Naive B cell (primary cell): ENCODE measurements at regions not wholly inside any gene's neighbourhood (a gene's known extent, or its start where the extent isn't known, plus 50 kb on each side); places are given as distances from the start of the nearest gene placed in this dataset.

Experiments used
- ATAC-seq, 2 donors: fragments of 150-1000 bp; cut with Tn5 transposase; 2 replicates each; pipeline ENCODE4 v1.10.0; 2021; ENCODE audit warnings: low read depth in 2 of 2, mild to moderate bottlenecking in 2 of 2, moderate library complexity in 2 of 2
- DNase-seq: peaks from one replicate; pipeline ENCODE4 v3.0.0; 2022
- H3K27ac Mint-ChIP-seq, 6 donors: one replicate each; pipeline ENCODE4 v1.8.0; 2020 to 2022; ENCODE audit warnings: mild to moderate bottlenecking in 6 of 6, mixed read lengths in 6 of 6, moderate library complexity in 5 of 6, inconsistent platforms in 2 of 6
- H3K27me3 Mint-ChIP-seq, 3 donors: one replicate each; pipeline ENCODE4 v1.8.0; 2021 to 2022; ENCODE audit warnings: mixed read lengths in 3 of 3, mild to moderate bottlenecking in 1 of 3
- H3K36me3 Mint-ChIP-seq, 2 donors: one replicate each; pipeline ENCODE4 v1.8.0; 2020 to 2022; ENCODE audit warnings: mixed read lengths in 2 of 2, inconsistent platforms in 1 of 2, mild to moderate bottlenecking in 1 of 2
- H3K4me1 Mint-ChIP-seq, 3 donors: one replicate each; pipeline ENCODE4 v1.8.0; 2020 to 2022; ENCODE audit warnings: mixed read lengths in 3 of 3, inconsistent platforms in 1 of 3, mild to moderate bottlenecking in 1 of 3, moderate library complexity in 1 of 3
- H3K4me3 Mint-ChIP-seq, 8 donors: one replicate each; pipeline ENCODE4 v1.8.0; 2020 to 2022; ENCODE audit warnings: mild to moderate bottlenecking in 8 of 8, mixed read lengths in 8 of 8, moderate library complexity in 8 of 8, inconsistent platforms in 2 of 8
- H3K9me3 Mint-ChIP-seq, 7 donors: one replicate each; pipeline ENCODE4 v1.8.0; 2020 to 2022; ENCODE audit warnings: mixed read lengths in 7 of 7, mild to moderate bottlenecking in 5 of 7, inconsistent platforms in 2 of 7, moderate library complexity in 1 of 7

- DNase-seq, result no peak
- Mint-ChIP-seq H3K9me3 (peaks cover 0 to 11% (median 3%) of the 10 kb centered on the region in 7 donors), H3K4me3 (no peak overlapping the region), H3K27ac (no peak overlapping the region), H3K36me3 (no peaks in the 10 kb centered on the region), H3K27me3 (no peaks in the 10 kb centered on the region), H3K4me1 (no peaks in the 10 kb centered on the region)
- no peak for ATAC-seq
These were observed 970.8 kb upstream of the TENM3 start for GRCh38 chr4:181272422-181272821.

- Mint-ChIP-seq H3K9me3 (peaks cover 0 to 11% (median 3%) of the 10 kb centered on the region in 7 donors), H3K27ac (no peak overlapping the region), H3K27me3 (no peaks in the 10 kb centered on the region), H3K4me1 (no peaks in the 10 kb centered on the region), H3K4me3 (no peak overlapping the region), H3K36me3 (no peaks in the 10 kb centered on the region)
- no peak for DNase-seq
- no peak for ATAC-seq
These were observed 964.3 kb upstream of the TENM3 start for GRCh38 chr4:181278941-181279340.

- ATAC-seq (no peak), DNase-seq (no peak)
- Mint-ChIP-seq H3K36me3 (no peaks in the 10 kb centered on the region), H3K27me3 (no peaks in the 10 kb centered on the region), H3K9me3 (peaks cover 0 to 5% (median 2%) of the 10 kb centered on the region in 7 donors), H3K27ac (no peak overlapping the region), H3K4me1 (no peaks in the 10 kb centered on the region), H3K4me3 (no peak overlapping the region)
These were observed 961.8 kb upstream of the TENM3 start for GRCh38 chr4:181281451-181281850.

- H3K4me1 Mint-ChIP-seq, result no peaks in the 10 kb centered on the region
- H3K27me3 Mint-ChIP-seq, result no peaks in the 10 kb centered on the region
- no peak overlapping the region for H3K4me3 Mint-ChIP-seq
- H3K27ac Mint-ChIP-seq, result no peak overlapping the region
- DNase-seq (no peak), ATAC-seq (no peak)
- H3K9me3 Mint-ChIP-seq, result peaks cover 0 to 1% (median 0%) of the 10 kb centered on the region in 7 donors
- no peaks in the 10 kb centered on the region for H3K36me3 Mint-ChIP-seq
These were observed 954.0 kb upstream of the TENM3 start for GRCh38 chr4:181289198-181289597.

- ATAC-seq (no peak), DNase-seq (no peak)
- H3K9me3 Mint-ChIP-seq, result peaks cover 0 to 5% (median 0%) of the 10 kb centered on the region in 7 donors
- no peaks in the 10 kb centered on the region for H3K4me1 Mint-ChIP-seq
- H3K36me3 Mint-ChIP-seq, result no peaks in the 10 kb centered on the region
- no peak overlapping the region for H3K27ac Mint-ChIP-seq
- no peak overlapping the region for H3K4me3 Mint-ChIP-seq
- no peaks in the 10 kb centered on the region for H3K27me3 Mint-ChIP-seq
These were observed 951.6 kb upstream of the TENM3 start for GRCh38 chr4:181291615-181292014.

- DNase-seq (no peak), ATAC-seq (no peak)
- Mint-ChIP-seq H3K27ac (no peak overlapping the region), H3K9me3 (peaks cover 0 to 5% (median 2%) of the 10 kb centered on the region in 7 donors), H3K4me3 (no peak overlapping the region), H3K4me1 (no peaks in the 10 kb centered on the region), H3K36me3 (no peaks in the 10 kb centered on the region), H3K27me3 (no peaks in the 10 kb centered on the region)
These were observed 950.2 kb upstream of the TENM3 start for GRCh38 chr4:181293014-181293413.

- peaks cover 0 to 5% (median 2%) of the 10 kb centered on the region in 7 donors for H3K9me3 Mint-ChIP-seq
- peak overlapping the region in 1 of 6 donors; percentile 72 for H3K27ac Mint-ChIP-seq
- H3K27me3 Mint-ChIP-seq, result no peaks in the 10 kb centered on the region
- DNase-seq (no peak), ATAC-seq (no peak)
- H3K36me3 Mint-ChIP-seq, result no peaks in the 10 kb centered on the region
- no peaks in the 10 kb centered on the region for H3K4me1 Mint-ChIP-seq
- no peak overlapping the region for H3K4me3 Mint-ChIP-seq
These were observed 949.7 kb upstream of the TENM3 start for GRCh38 chr4:181293541-181293940.

GRCh38 chr4:181294421-181294820, 948.8 kb upstream of the TENM3 start:
- H3K27me3 Mint-ChIP-seq, result no peaks in the 10 kb centered on the region

GRCh38 chr4:181301735-181302710, 941.2 kb upstream of the TENM3 start:
- Mint-ChIP-seq H3K4me1 (no peaks in the 10 kb centered on the region), H3K9me3 (peaks cover 0 to 5% (median 0%) of the 10 kb centered on the region in 7 donors), H3K4me3 (no peak overlapping the region), H3K36me3 (no peaks in the 10 kb centered on the region), H3K27me3 (no peaks in the 10 kb centered on the region), H3K27ac (peak overlapping the region in 1 of 6 donors; percentile 37)
- DNase-seq, result peak; percentile 0
- ATAC-seq, result no peak

More at GRCh38 chr4:181294421-181294820, 948.8 kb upstream of the TENM3 start:
- Mint-ChIP-seq H3K9me3 (peaks cover 0 to 5% (median 2%) of the 10 kb centered on the region in 7 donors), H3K36me3 (no peaks in the 10 kb centered on the region), H3K27ac (no peak overlapping the region), H3K4me3 (no peak overlapping the region), H3K4me1 (no peaks in the 10 kb centered on the region)
- ATAC-seq (no peak), DNase-seq (no peak)

GRCh38 chr4:181307824-181308223, 935.4 kb upstream of the TENM3 start:
- Mint-ChIP-seq H3K4me1 (no peaks in the 10 kb centered on the region), H3K4me3 (no peak overlapping the region), H3K9me3 (peaks cover 0 to 4% (median 0%) of the 10 kb centered on the region in 7 donors), H3K27me3 (no peaks in the 10 kb centered on the region), H3K36me3 (no peaks in the 10 kb centered on the region), H3K27ac (no peak overlapping the region)
- DNase-seq (no peak), ATAC-seq (no peak)

- Mint-ChIP-seq H3K36me3 (no peaks in the 10 kb centered on the region), H3K27ac (no peak overlapping the region)
These were observed 934.5 kb upstream of the TENM3 start for GRCh38 chr4:181308476-181309312.

GRCh38 chr4:181312066-181312465, 931.1 kb upstream of the TENM3 start:
- Mint-ChIP-seq H3K4me3 (no peak overlapping the region), H3K27ac (no peak overlapping the region), H3K36me3 (no peaks in the 10 kb centered on the region), H3K27me3 (no peaks in the 10 kb centered on the region), H3K9me3 (peaks cover 0 to 4% (median 0%) of the 10 kb centered on the region in 7 donors), H3K4me1 (no peaks in the 10 kb centered on the region)
- ATAC-seq (no peak), DNase-seq (no peak)

More at GRCh38 chr4:181308476-181309312, 934.5 kb upstream of the TENM3 start:
- Mint-ChIP-seq H3K4me3 (no peak overlapping the region), H3K27me3 (no peaks in the 10 kb centered on the region), H3K9me3 (peaks cover 0 to 4% (median 0%) of the 10 kb centered on the region in 7 donors), H3K4me1 (no peaks in the 10 kb centered on the region)
- ATAC-seq (no peak), DNase-seq (no peak)

- Mint-ChIP-seq H3K36me3 (no peaks in the 10 kb centered on the region), H3K27ac (no peak overlapping the region), H3K9me3 (no peaks in the 10 kb centered on the region), H3K4me3 (no peak overlapping the region), H3K4me1 (peaks cover 6 to 7% (median 7%) of the 10 kb centered on the region in 3 donors), H3K27me3 (no peaks in the 10 kb centered on the region)
- DNase-seq (no peak), ATAC-seq (no peak)
These were observed 923.6 kb upstream of the TENM3 start for GRCh38 chr4:181319629-181320028.
